GM19023 (cell line): ENCODE measurements at regions not wholly inside any gene's neighbourhood (a gene's known extent, or its start where the extent isn't known, plus 50 kb on each side); places are given as distances from the start of the nearest gene placed in this dataset.
"Not testable (repeated sequence)": the region's sequence is repeated elsewhere in the genome, so short reads cannot be mapped to it uniquely, and the experiment has no call there.

Source experiments
- ATAC-seq: cut with Tn5 transposase; IDR thresholded peaks from one replicate; pipeline ENCODE4 v1.9.1; 2021; ENCODE audit warnings: mild to moderate bottlenecking, moderate library complexity; ENCODE audit not compliant: unreplicated experiment

- ATAC-seq = no peak
Observed at GRCh38 chr5:101404531-101404930, 501.4 kb upstream of the ST8SIA4 start.

DNA sequence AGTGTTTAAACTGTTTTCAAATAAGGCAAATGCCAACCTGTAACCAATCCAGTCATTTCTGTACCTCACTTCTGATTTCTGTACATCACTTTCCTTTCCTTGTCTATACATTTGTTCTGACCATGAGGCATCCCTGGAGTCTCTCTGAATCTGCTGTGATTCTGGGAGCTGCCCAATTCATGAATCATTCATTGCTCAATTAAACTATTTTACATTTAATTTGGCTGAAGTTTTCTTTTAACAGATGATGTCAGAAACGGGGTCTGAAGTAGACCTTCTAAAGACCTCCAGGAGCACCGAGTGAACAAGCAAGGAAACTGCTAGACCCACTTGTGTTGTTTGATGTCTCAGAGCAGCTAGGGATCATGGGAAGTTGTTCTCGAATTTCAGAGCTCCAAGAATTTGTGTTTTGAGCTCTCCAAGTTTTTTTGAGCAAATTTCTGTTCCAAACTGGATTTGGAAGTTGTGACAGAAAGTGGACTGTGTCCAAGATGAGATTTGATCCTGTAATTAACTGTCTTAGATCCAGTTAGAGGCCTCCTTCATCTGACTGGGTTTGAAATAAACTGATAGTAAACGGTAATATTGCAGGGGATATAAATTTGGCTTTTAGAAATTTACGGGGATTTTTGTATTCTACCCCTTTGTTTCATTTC is 490.8 kb upstream of the ST8SIA4 start:
- ATAC-seq = no peak

GRCh38 chr5:101390151-101390908 is 487.2 kb upstream of the ST8SIA4 start:
- ATAC-seq = no peak

GRCh38 chr5:101385276-101385675 is 482.2 kb upstream of the ST8SIA4 start:
- ATAC-seq = no peak

DNA sequence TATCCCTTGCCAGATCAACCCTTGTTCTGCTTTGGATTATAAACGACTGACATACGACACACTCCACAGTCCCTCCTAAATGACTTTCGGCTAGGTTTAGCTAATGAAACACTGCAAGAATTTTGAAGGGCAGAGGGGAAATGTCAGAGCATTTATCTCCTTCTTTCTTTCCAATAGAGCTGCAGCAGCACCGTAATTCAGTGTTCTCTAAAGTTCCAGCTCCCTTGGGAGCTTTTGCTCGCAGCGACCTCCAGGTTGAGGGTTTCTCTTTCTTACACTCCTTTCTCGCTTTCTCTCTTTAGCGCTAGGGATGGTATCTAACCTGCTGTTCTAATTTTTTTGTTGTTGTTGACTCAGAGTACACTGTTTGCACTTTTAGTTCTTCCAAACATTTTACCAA is 467.1 kb upstream of the ST8SIA4 start:
- no peak for ATAC-seq

GRCh38 chr5:101364469-101364868 is 461.4 kb upstream of the ST8SIA4 start:
- ATAC-seq = no peak

GRCh38 chr5:101362067-101362466 is 459.0 kb upstream of the ST8SIA4 start:
- ATAC-seq = no peak

DNA sequence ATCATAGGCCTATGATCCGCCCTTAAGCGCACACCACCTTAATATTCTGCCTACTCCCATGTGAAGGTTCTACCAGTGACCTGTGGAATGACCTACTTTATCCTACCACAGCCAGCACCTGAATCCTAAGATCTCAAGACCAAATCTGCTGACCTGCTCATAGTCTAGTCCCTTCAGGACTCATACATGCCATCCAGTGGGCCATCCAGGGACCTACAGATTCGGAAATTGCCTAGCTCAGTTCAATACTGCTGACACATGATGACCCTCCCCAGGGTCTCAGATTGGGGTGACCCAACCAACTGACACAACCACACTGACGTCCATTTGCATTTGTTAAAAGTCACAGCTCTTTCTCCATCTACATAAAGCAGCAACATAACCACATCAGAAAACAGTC is 443.8 kb upstream of the ST8SIA4 start:
- no peak for ATAC-seq

DNA sequence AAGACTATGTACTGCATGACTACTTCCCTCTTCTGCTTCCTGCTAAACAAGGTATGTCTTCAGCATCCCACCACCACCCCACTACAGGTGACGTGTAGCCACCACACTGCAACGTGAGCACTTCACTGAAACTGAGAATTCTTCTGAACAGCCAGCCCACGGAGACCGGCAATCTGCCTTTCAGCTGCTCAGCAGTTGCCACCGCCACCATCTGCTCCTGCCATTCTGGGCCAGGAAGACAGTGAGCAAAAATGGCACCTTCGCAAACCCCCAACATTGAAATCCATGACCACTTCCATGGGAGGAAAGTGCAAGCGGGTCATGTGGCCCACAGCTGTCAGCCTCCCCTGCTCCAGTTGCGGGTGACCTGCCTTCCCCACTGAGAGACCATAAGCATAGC is 443.4 kb upstream of the ST8SIA4 start:
- ATAC-seq = no peak

GRCh38 chr5:101338226-101338625 is 435.1 kb upstream of the ST8SIA4 start:
- ATAC-seq = no peak

- no peak for ATAC-seq
Observed at GRCh38 chr5:101327816-101328215, 424.7 kb upstream of the ST8SIA4 start.

- no peak for ATAC-seq
Observed at GRCh38 chr5:101326766-101327165, 423.7 kb upstream of the ST8SIA4 start.

DNA sequence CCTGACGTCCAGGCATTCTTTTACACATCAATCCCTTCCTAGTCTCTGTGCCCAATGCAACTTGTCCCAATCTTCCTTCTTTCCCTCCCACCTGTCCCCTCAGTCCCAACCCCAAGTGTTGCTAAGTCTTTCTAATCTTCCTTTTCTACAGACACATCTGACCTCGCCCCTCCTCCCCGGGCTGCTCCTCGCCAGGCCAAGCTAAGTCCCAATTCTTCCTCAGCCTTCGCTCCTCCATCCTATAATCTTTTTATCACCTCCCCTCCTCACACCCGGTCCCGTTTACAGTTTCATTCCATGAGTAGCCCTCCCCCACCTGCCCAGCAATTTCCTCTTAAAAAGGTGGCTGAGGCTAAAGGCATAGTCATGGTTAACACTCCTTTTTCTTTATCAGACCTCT is 413.3 kb upstream of the ST8SIA4 start:
- ATAC-seq = not testable (repeated sequence)

DNA sequence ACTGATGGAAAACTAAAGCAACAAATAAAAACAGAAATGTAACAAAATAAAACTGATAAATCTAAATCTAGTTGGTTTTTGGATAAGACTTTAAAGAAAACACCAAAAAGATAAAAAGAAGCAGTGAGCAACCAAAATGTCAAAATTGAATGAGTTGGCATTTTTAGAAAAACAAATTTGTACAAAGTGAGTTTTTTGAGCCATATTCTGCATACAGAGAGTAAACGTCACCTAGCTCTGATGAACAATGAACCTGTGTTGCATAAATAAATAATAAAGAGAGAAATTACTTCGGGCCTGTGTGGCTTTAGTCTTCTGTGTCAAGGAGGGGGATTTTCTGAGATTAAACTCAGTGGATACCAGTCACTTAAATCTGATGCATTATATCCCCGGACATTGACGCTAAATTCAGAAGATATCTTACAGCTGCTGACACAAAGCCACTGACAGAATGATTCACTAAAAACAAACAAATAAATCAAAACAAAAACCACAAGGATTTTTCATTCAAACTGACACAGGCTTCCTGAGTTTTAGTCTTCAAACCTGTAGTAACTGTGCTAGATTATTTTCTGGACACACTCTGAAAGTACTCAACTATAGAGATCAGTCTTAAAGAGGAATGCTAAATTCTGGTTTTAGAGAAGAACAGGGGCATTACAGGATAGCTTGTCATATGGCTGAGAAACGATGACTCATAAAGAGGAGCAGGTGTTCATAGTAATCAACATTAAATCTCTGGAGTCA is 403.5 kb upstream of the ST8SIA4 start:
- ATAC-seq = no peak

DNA sequence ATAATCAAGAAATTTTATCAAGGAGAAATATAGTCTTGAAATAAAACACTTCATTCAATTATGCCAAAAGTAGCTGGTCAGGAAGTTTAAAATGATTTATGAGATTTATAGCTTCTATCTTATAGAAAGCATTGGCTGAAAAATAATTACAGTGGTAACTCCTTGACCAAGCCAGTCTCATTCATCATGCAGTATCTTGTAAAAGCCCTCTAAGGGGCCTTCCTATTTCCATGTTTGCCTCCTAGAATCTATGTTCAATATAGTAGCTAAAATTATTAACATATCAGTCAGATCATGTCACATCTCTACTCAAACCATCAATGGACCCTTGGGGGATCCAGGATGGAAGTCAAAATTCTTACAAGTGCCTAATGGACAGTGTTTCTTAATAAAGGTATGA is 393.4 kb upstream of the ST8SIA4 start:
- ATAC-seq = no peak

DNA sequence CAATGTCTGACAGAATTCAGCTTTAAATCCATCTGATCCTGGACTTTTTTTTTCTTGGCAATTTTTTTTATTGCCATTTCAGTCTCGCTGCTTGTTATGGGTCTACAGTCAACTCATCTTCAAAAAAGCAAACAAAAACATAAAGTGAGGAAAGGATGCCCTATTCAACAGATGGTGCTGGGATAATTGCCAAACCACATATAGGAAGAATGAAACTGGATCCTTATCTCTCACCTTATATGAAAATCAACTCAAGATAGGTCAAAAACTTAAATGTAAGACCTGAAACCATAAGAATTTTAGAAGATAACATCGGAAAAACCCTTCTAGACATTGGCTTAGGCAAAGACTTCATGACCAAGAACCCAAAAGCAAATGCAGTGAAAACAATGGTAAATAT is 389.1 kb upstream of the ST8SIA4 start:
- no peak for ATAC-seq

GRCh38 chr5:101290761-101291160 is 387.7 kb upstream of the ST8SIA4 start:
- ATAC-seq = not testable (repeated sequence)

DNA sequence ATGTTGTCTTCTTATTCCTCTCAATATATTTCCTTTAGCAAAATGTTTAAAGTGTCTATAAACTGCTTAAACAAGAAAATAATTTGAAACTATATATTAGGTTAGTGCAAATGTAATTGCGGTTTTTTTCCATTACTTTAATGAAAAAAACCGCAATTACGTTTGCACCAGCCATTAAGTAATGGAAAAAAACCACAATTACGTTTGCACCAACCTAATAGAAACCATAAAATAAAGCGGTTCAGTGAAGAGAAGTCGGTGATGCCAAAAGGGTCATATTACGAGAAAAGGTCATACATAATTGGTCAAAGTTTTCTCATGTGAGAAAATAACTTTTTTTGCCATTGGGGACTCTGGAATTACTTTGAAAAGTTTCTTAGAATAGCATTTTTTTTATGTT is 385.6 kb upstream of the ST8SIA4 start:
- ATAC-seq = no peak

- no peak for ATAC-seq
Observed at GRCh38 chr5:101284736-101285375, 381.8 kb upstream of the ST8SIA4 start.

GRCh38 chr5:101283938-101284337 is 380.9 kb upstream of the ST8SIA4 start:
- not testable (repeated sequence) for ATAC-seq

- no peak for ATAC-seq
Observed at GRCh38 chr5:101278917-101279316, 375.8 kb upstream of the ST8SIA4 start.
